ENCODE measurements at regions not wholly inside any gene's neighbourhood (a gene's known extent, or its start where the extent isn't known, plus 50 kb on each side); places are given as distances from the start of the nearest gene placed in this dataset.

- H3K4me1 ChIP-seq, result no peaks in the 10 kb centered on the region
- H3K27ac ChIP-seq, result no peak overlapping the region
- intact Hi-C loops (cut with DNase I), result no loop called here
- H3K36me3 ChIP-seq, result no peaks in the 10 kb centered on the region
- no peaks in the 10 kb centered on the region for H3K9me3 ChIP-seq
- no peak overlapping the region for H3K4me3 ChIP-seq
- TF ChIP-seq CTCF (IDR thresholded peaks at IDR 0.05) (no peak), POLR2A (IDR thresholded peaks at IDR 0.05) (no peak)
- ATAC-seq, result no peak
- 61% methylated on average over 1 of the region's 1 CpG for WGBS (ENCODE audit: insufficient coverage, low coverage, low lambda C conversion rate, missing lambda C conversion rate)
- no peaks in the 10 kb centered on the region for H3K27me3 ChIP-seq
- no peak for DNase-seq
These were observed 132.1 kb upstream of the STEAP1 start for GRCh38 chr7:90022213-90022612.

- no peak for ATAC-seq
- intact Hi-C loops (cut with DNase I), result no loop called here
These were observed 128.5 kb upstream of the STEAP1 start for GRCh38 chr7:90025771-90026170.

GRCh38 chr7:90033850-90034249 is 120.4 kb upstream of the STEAP1 start:
- H3K27me3 ChIP-seq, result no peaks in the 10 kb centered on the region
- no peak for ATAC-seq
- DNase-seq, result no peak
- WGBS (ENCODE audit: insufficient coverage, low coverage, low lambda C conversion rate, missing lambda C conversion rate), result 57% methylated on average over 4 of the region's 4 CpGs
- no peaks in the 10 kb centered on the region for H3K9me3 ChIP-seq
- intact Hi-C loops (cut with DNase I), result no loop called here
- H3K36me3 ChIP-seq, result no peaks in the 10 kb centered on the region
- no peak overlapping the region for H3K27ac ChIP-seq
- H3K4me3 ChIP-seq, result no peak overlapping the region
- no peaks in the 10 kb centered on the region for H3K4me1 ChIP-seq
- TF ChIP-seq POLR2A (IDR thresholded peaks at IDR 0.05), result no peak
- TF ChIP-seq CTCF (IDR thresholded peaks at IDR 0.05), result no peak

More at GRCh38 chr7:90025771-90026170, 128.5 kb upstream of the STEAP1 start:
- DNase-seq, result no peak
- TF ChIP-seq CTCF (IDR thresholded peaks at IDR 0.05) (no peak), POLR2A (IDR thresholded peaks at IDR 0.05) (no peak)
- WGBS (ENCODE audit: insufficient coverage, low coverage, low lambda C conversion rate, missing lambda C conversion rate), result 43% methylated on average over 1 of the region's 1 CpG
- no peaks in the 10 kb centered on the region for H3K9me3 ChIP-seq
- H3K4me3 ChIP-seq, result no peak overlapping the region
- H3K27ac ChIP-seq, result no peak overlapping the region
- H3K27me3 ChIP-seq, result no peaks in the 10 kb centered on the region
- H3K36me3 ChIP-seq, result no peaks in the 10 kb centered on the region
- H3K4me1 ChIP-seq, result no peaks in the 10 kb centered on the region

GRCh38 chr7:90053094-90053493 is 101.2 kb upstream of the STEAP1 start:
- ATAC-seq (no peak), DNase-seq (no peak)
- H3K4me1 ChIP-seq, result no peaks in the 10 kb centered on the region
- no peaks in the 10 kb centered on the region for H3K27me3 ChIP-seq
- no peak overlapping the region for H3K4me3 ChIP-seq
- no peaks in the 10 kb centered on the region for H3K36me3 ChIP-seq
- TF ChIP-seq CTCF (IDR thresholded peaks at IDR 0.05) (no peak), POLR2A (IDR thresholded peaks at IDR 0.05) (no peak)
- intact Hi-C loops (cut with DNase I), result no loop called here
- WGBS (ENCODE audit: insufficient coverage, low coverage, low lambda C conversion rate, missing lambda C conversion rate), result 51% methylated on average over 3 of the region's 3 CpGs
- no peak overlapping the region for H3K27ac ChIP-seq
- H3K9me3 ChIP-seq, result no peaks in the 10 kb centered on the region

- Histone ChIP-seq H3K4me3 (no peak overlapping the region), H3K36me3 (no peaks in the 10 kb centered on the region), H3K27ac (no peak overlapping the region), H3K4me1 (no peaks in the 10 kb centered on the region), H3K9me3 (no peaks in the 10 kb centered on the region), H3K27me3 (no peaks in the 10 kb centered on the region)
- ATAC-seq (no peak), DNase-seq (no peak)
- TF ChIP-seq CTCF (IDR thresholded peaks at IDR 0.05), result no peak
- no peak for TF ChIP-seq POLR2A (IDR thresholded peaks at IDR 0.05)
- intact Hi-C loops (cut with DNase I), result no loop called here
- WGBS (ENCODE audit: insufficient coverage, low coverage, low lambda C conversion rate, missing lambda C conversion rate), result 40% methylated on average over 2 of the region's 2 CpGs
These were observed 93.2 kb upstream of the STEAP1 start for GRCh38 chr7:90061077-90061476.

Measured in right lobe of liver (tissue), 6 donors.